GM19193 (cell line): ENCODE measurements at regions not wholly inside any gene's neighbourhood (a gene's known extent, or its start where the extent isn't known, plus 50 kb on each side); places are given as distances from the start of the nearest gene placed in this dataset.

ENCODE experiments used
- POLR2A ChIP-seq: IDR thresholded peaks from 4 replicates; pipeline ENCODE4 v1.6.1; 2011; ENCODE audit not compliant: insufficient read depth, insufficient read length; ENCODE audit errors: extremely low read depth

- no peak for TF ChIP-seq POLR2A
Measured at GRCh38 chr2:7858624-7859023, 823.2 kb upstream of the ID2 start.

GRCh38 chr2:7860693-7861092 is 821.2 kb upstream of the ID2 start:
- no peak for TF ChIP-seq POLR2A

- no peak for TF ChIP-seq POLR2A
Measured at GRCh38 chr2:7861910-7862702, 819.8 kb upstream of the ID2 start.

- no peak for TF ChIP-seq POLR2A
Measured at GRCh38 chr2:7866104-7866503, 815.8 kb upstream of the ID2 start.

GRCh38 chr2:7866825-7867224 is 815.0 kb upstream of the ID2 start:
- no peak for TF ChIP-seq POLR2A

- TF ChIP-seq POLR2A, result no peak
Measured at GRCh38 chr2:7867867-7868266, 814.0 kb upstream of the ID2 start.

GRCh38 chr2:7868836-7869235 is 813.0 kb upstream of the ID2 start:
- TF ChIP-seq POLR2A, result no peak

- TF ChIP-seq POLR2A, result no peak
Measured at GRCh38 chr2:7878786-7879482, 802.9 kb upstream of the ID2 start.

GRCh38 chr2:7879483-7879835 is 802.4 kb upstream of the ID2 start:
- no peak for TF ChIP-seq POLR2A

- TF ChIP-seq POLR2A, result no peak
Measured at GRCh38 chr2:7880126-7880525, 801.7 kb upstream of the ID2 start.

GRCh38 chr2:7880566-7880965 is 801.3 kb upstream of the ID2 start:
- TF ChIP-seq POLR2A, result no peak

GRCh38 chr2:7881063-7881462 is 800.8 kb upstream of the ID2 start:
- no peak for TF ChIP-seq POLR2A

- no peak for TF ChIP-seq POLR2A
Measured at GRCh38 chr2:7881466-7881865, 800.4 kb upstream of the ID2 start.

GRCh38 chr2:7882296-7882695 is 799.6 kb upstream of the ID2 start:
- no peak for TF ChIP-seq POLR2A

GRCh38 chr2:7884338-7884737 is 797.5 kb upstream of the ID2 start:
- no peak for TF ChIP-seq POLR2A

- TF ChIP-seq POLR2A, result no peak
Measured at GRCh38 chr2:7886666-7887065, 795.2 kb upstream of the ID2 start.

GRCh38 chr2:7887441-7887840 is 794.4 kb upstream of the ID2 start:
- TF ChIP-seq POLR2A, result no peak

GRCh38 chr2:7888876-7889275 is 793.0 kb upstream of the ID2 start:
- no peak for TF ChIP-seq POLR2A

- TF ChIP-seq POLR2A, result no peak
Measured at GRCh38 chr2:7891312-7891711, 790.5 kb upstream of the ID2 start.
